Cardiac septum (tissue), 1 donor: ENCODE measurements at regions not wholly inside any gene's neighbourhood (a gene's known extent, or its start where the extent isn't known, plus 50 kb on each side); places are given as distances from the start of the nearest gene placed in this dataset.

Source experiments
- DNase-seq: peaks from one replicate; pipeline ENCODE4 v3.0.0-alpha.2; 2020; ENCODE audit warnings: low spot score
- intact Hi-C: fragments of 100-400 bp; cut with DNase I; formaldehyde crosslinking; loops from one replicate; pipeline ENCODE4 v1.14.0; 2022
- donor health status: DM: no; HTN: no; CAD: no.

- intact Hi-C loops: no loop called here
- DNase-seq: no peak
Measured at GRCh38 chr12:75850721-75851462, 180.7 kb downstream of the PHLDA1 start.

- intact Hi-C loops: no loop called here
- DNase-seq: no peak
Measured at GRCh38 chr12:75848961-75849360, 182.6 kb downstream of the PHLDA1 start.

GRCh38 chr12:75848431-75848925 is 183.1 kb downstream of the PHLDA1 start:
- no peak for DNase-seq
- intact Hi-C loops: no loop called here

- intact Hi-C loops: no loop called here
Measured at GRCh38 chr12:75846102-75846501, 185.5 kb downstream of the PHLDA1 start.

GRCh38 chr12:75844985-75845384 is 186.6 kb downstream of the PHLDA1 start:
- intact Hi-C loops: loop anchor here (5.0 kb wide), 1 partner anchor 92 kb away; no protein-coding TSS in a partner anchor

More at GRCh38 chr12:75846102-75846501, 185.5 kb downstream of the PHLDA1 start:
- DNase-seq: no peak

GRCh38 chr12:75844049-75844770 is 187.4 kb downstream of the PHLDA1 start:
- intact Hi-C loops: loop anchor here (5.0 kb wide), 1 partner anchor 93 kb away; no protein-coding TSS in a partner anchor
- no peak for DNase-seq

More at GRCh38 chr12:75844985-75845384, 186.6 kb downstream of the PHLDA1 start:
- no peak for DNase-seq

- intact Hi-C loops: loop anchor here (5.0 kb wide), 1 partner anchor 95 kb away; no protein-coding TSS in a partner anchor
Measured at GRCh38 chr12:75842090-75842489, 189.5 kb downstream of the PHLDA1 start.

GRCh38 chr12:75840994-75841355 is 190.6 kb downstream of the PHLDA1 start:
- intact Hi-C loops: loop anchor here (5.0 kb wide), 1 partner anchor 96 kb away; no protein-coding TSS in a partner anchor
- no peak for DNase-seq

More at GRCh38 chr12:75842090-75842489, 189.5 kb downstream of the PHLDA1 start:
- DNase-seq: no peak

- DNase-seq: no peak
- intact Hi-C loops: no loop called here
Measured at GRCh38 chr12:75838309-75838708, 193.3 kb downstream of the PHLDA1 start.

GRCh38 chr12:75837700-75838099 is 193.9 kb downstream of the PHLDA1 start:
- intact Hi-C loops: no loop called here
- no peak for DNase-seq

GRCh38 chr12:75836533-75836932 is 195.0 kb downstream of the PHLDA1 start:
- DNase-seq: no peak
- intact Hi-C loops: no loop called here

- DNase-seq: no peak
- intact Hi-C loops: loop anchor here (5.0 kb wide), 1 partner anchor 198 kb away; the partner anchor contains the start of gene PHLDA1
Measured at GRCh38 chr12:75834591-75834990, 197.0 kb downstream of the PHLDA1 start.

- intact Hi-C loops: loop anchor here (5.0 kb wide), 1 partner anchor 199 kb away; the partner anchor contains the start of gene PHLDA1
- DNase-seq: no peak
Measured at GRCh38 chr12:75833268-75833667, 198.3 kb downstream of the PHLDA1 start.

GRCh38 chr12:75831402-75831801 is 200.2 kb downstream of the PHLDA1 start:
- intact Hi-C loops: loop anchor here (5.0 kb wide), 1 partner anchor 201 kb away; the partner anchor contains the start of gene PHLDA1
- DNase-seq: no peak

- intact Hi-C loops: loop anchor here (10.0 kb wide), 2 partner anchors 102 to 162 kb away; no protein-coding TSS in a partner anchor
- no peak for DNase-seq
Measured at GRCh38 chr12:75827061-75827460, 204.5 kb downstream of the PHLDA1 start.

GRCh38 chr12:75825686-75826085 is 205.9 kb downstream of the PHLDA1 start:
- DNase-seq: no peak

GRCh38 chr12:75823475-75823874 is 208.1 kb downstream of the PHLDA1 start:
- intact Hi-C loops: loop anchor here (10.0 kb wide), 2 partner anchors 99 to 159 kb away; no protein-coding TSS in a partner anchor

More at GRCh38 chr12:75825686-75826085, 205.9 kb downstream of the PHLDA1 start:
- intact Hi-C loops: loop anchor here (10.0 kb wide), 2 partner anchors 101 to 161 kb away; no protein-coding TSS in a partner anchor

GRCh38 chr12:75822416-75822815 is 209.2 kb downstream of the PHLDA1 start:
- DNase-seq: no peak
- intact Hi-C loops: loop anchor here (10.0 kb wide), 2 partner anchors 98 to 158 kb away; no protein-coding TSS in a partner anchor

More at GRCh38 chr12:75823475-75823874, 208.1 kb downstream of the PHLDA1 start:
- no peak for DNase-seq

- DNase-seq: no peak
- intact Hi-C loops: loop anchor here (10.0 kb wide), 2 partner anchors 96 to 156 kb away; no protein-coding TSS in a partner anchor
Measured at GRCh38 chr12:75820848-75821578, 210.6 kb downstream of the PHLDA1 start.
